ENCODE measurements at regions not wholly inside any gene's neighbourhood (a gene's known extent, or its start where the extent isn't known, plus 50 kb on each side); places are given as distances from the start of the nearest gene placed in this dataset.

- no peak for DNase-seq (ENCODE audit: extremely low spot score, insufficient read length, low read depth)
- FAIRE-seq = no peak
Measured at GRCh38 chr13:84466461-84466860, 584.2 kb upstream of the SLITRK1 start.

GRCh38 chr13:84460989-84461388 lies 578.7 kb upstream of the SLITRK1 start:
- DNase-seq (ENCODE audit: extremely low spot score, insufficient read length, low read depth) = no peak

GRCh38 chr13:84455143-84455905 lies 573.0 kb upstream of the SLITRK1 start:
- no peak for FAIRE-seq
- no peak for DNase-seq (ENCODE audit: extremely low spot score, insufficient read length, low read depth)

More at GRCh38 chr13:84460989-84461388, 578.7 kb upstream of the SLITRK1 start:
- no peak for FAIRE-seq

GRCh38 chr13:84447640-84447978 lies 565.3 kb upstream of the SLITRK1 start:
- DNase-seq (ENCODE audit: extremely low spot score, insufficient read length, low read depth) (no peak), FAIRE-seq (no peak)

- DNase-seq (ENCODE audit: extremely low spot score, insufficient read length, low read depth) (no peak), FAIRE-seq (no peak)
Measured at GRCh38 chr13:84446972-84447639, 564.8 kb upstream of the SLITRK1 start.

GRCh38 chr13:84445776-84446175 lies 563.5 kb upstream of the SLITRK1 start:
- no peak for DNase-seq (ENCODE audit: extremely low spot score, insufficient read length, low read depth)
- no peak for FAIRE-seq

GRCh38 chr13:84443463-84443862 lies 561.2 kb upstream of the SLITRK1 start:
- FAIRE-seq = no peak

GRCh38 chr13:84439108-84439507 lies 556.8 kb upstream of the SLITRK1 start:
- no peak for DNase-seq (ENCODE audit: extremely low spot score, insufficient read length, low read depth)
- no peak for FAIRE-seq

More at GRCh38 chr13:84443463-84443862, 561.2 kb upstream of the SLITRK1 start:
- DNase-seq (ENCODE audit: extremely low spot score, insufficient read length, low read depth) = no peak

- FAIRE-seq (no peak), DNase-seq (ENCODE audit: extremely low spot score, insufficient read length, low read depth) (no peak)
Measured at GRCh38 chr13:84433024-84433423, 550.8 kb upstream of the SLITRK1 start.

GRCh38 chr13:84431646-84432045 lies 549.4 kb upstream of the SLITRK1 start:
- DNase-seq (ENCODE audit: extremely low spot score, insufficient read length, low read depth) = no peak
- FAIRE-seq = no peak

- DNase-seq (ENCODE audit: extremely low spot score, insufficient read length, low read depth) = no peak
- no peak for FAIRE-seq
Measured at GRCh38 chr13:84430446-84430845, 548.2 kb upstream of the SLITRK1 start.

- DNase-seq (ENCODE audit: extremely low spot score, insufficient read length, low read depth) (no peak), FAIRE-seq (no peak)
Measured at GRCh38 chr13:84430015-84430414, 547.7 kb upstream of the SLITRK1 start.

- no peak for DNase-seq (ENCODE audit: extremely low spot score, insufficient read length, low read depth)
- FAIRE-seq = no peak
Measured at GRCh38 chr13:84418041-84418440, 535.8 kb upstream of the SLITRK1 start.

GRCh38 chr13:84417416-84417815 lies 535.1 kb upstream of the SLITRK1 start:
- DNase-seq (ENCODE audit: extremely low spot score, insufficient read length, low read depth) = no peak

GRCh38 chr13:84413016-84413415 lies 530.7 kb upstream of the SLITRK1 start:
- no peak for DNase-seq (ENCODE audit: extremely low spot score, insufficient read length, low read depth)
- no peak for FAIRE-seq

More at GRCh38 chr13:84417416-84417815, 535.1 kb upstream of the SLITRK1 start:
- FAIRE-seq = no peak

- no peak for DNase-seq (ENCODE audit: extremely low spot score, insufficient read length, low read depth)
- FAIRE-seq = no peak
Measured at GRCh38 chr13:84405286-84405685, 523.0 kb upstream of the SLITRK1 start.

- FAIRE-seq = no peak
Measured at GRCh38 chr13:84400706-84401105, 518.4 kb upstream of the SLITRK1 start.

GRCh38 chr13:84399320-84400085 lies 517.2 kb upstream of the SLITRK1 start:
- DNase-seq (ENCODE audit: extremely low spot score, insufficient read length, low read depth) (no peak), FAIRE-seq (no peak)

More at GRCh38 chr13:84400706-84401105, 518.4 kb upstream of the SLITRK1 start:
- no peak for DNase-seq (ENCODE audit: extremely low spot score, insufficient read length, low read depth)

- no peak for FAIRE-seq
- DNase-seq (ENCODE audit: extremely low spot score, insufficient read length, low read depth) = no peak
Measured at GRCh38 chr13:84393981-84394625, 511.8 kb upstream of the SLITRK1 start.

- FAIRE-seq (no peak), DNase-seq (ENCODE audit: extremely low spot score, insufficient read length, low read depth) (no peak)
Measured at GRCh38 chr13:84380866-84381265, 498.6 kb upstream of the SLITRK1 start.
